Astrocyte (in vitro differentiated cells and primary cell): ENCODE measurements at regions not wholly inside any gene's neighbourhood (a gene's known extent, or its start where the extent isn't known, plus 50 kb on each side); places are given as distances from the start of the nearest gene placed in this dataset.

Experiments
- DNase-seq: peaks from one replicate; pipeline ENCODE4 v3.0.0-alpha.2; 2010; ENCODE audit warnings: low read depth
- FAIRE-seq: peaks from 2 replicates; lab custom pipeline; 2011; peaks lifted over from hg19 to GRCh38; lab: Jason Lieb, UNC
- H2AFZ ChIP-seq: 2 replicates; pipeline ENCODE4 v1.6.0; 2012; ENCODE audit warnings: low read depth, low read length, inconsistent platforms
- H3K27ac ChIP-seq: 2 replicates; pipeline ENCODE4 v1.5.1; 2011; ENCODE audit warnings: low read depth, low read length, inconsistent platforms
- H3K27me3 ChIP-seq: 2 replicates; pipeline ENCODE4 v1.6.0; 2011; ENCODE audit warnings: low read length, inconsistent platforms; ENCODE audit not compliant: insufficient read depth
- H3K36me3 ChIP-seq: 2 replicates; pipeline ENCODE4 v1.5.1; 2011; ENCODE audit warnings: low read length, inconsistent platforms; ENCODE audit not compliant: insufficient read depth
- H3K4me1 ChIP-seq: 2 replicates; pipeline ENCODE4 v1.5.1; 2011; ENCODE audit warnings: low read length, inconsistent platforms; ENCODE audit not compliant: insufficient read depth
- H3K4me2 ChIP-seq: 2 replicates; pipeline ENCODE4 v1.6.0; 2012; ENCODE audit warnings: low read length, inconsistent platforms
- H3K4me3 ChIP-seq: 2 replicates; pipeline ENCODE4 v1.5.1; 2011; ENCODE audit warnings: low read depth, mild to moderate bottlenecking, low read length, inconsistent platforms; ENCODE audit not compliant: insufficient read depth
- H3K79me2 ChIP-seq: 2 replicates; pipeline ENCODE4 v1.6.0; 2012; ENCODE audit warnings: mild to moderate bottlenecking, low read length, inconsistent platforms; ENCODE audit not compliant: insufficient read depth
- H3K9ac ChIP-seq: 2 replicates; pipeline ENCODE4 v1.6.0; 2012; ENCODE audit warnings: mild to moderate bottlenecking, low read length, inconsistent platforms
- H3K9me3 ChIP-seq: 2 replicates; pipeline ENCODE4 v1.5.1; 2012; ENCODE audit warnings: low read depth, mild to moderate bottlenecking, low read length, inconsistent platforms; ENCODE audit not compliant: insufficient read depth
- H4K20me1 ChIP-seq: 2 replicates; pipeline ENCODE4 v1.6.0; 2012; ENCODE audit warnings: low read length, inconsistent platforms; ENCODE audit not compliant: insufficient read depth
- H3K27ac Mint-ChIP-seq: one replicate; pipeline ENCODE4 v1.8.0; 2021; ENCODE audit warnings: mild to moderate bottlenecking, mixed read lengths; ENCODE audit not compliant: unreplicated experiment
- H3K27me3 Mint-ChIP-seq: one replicate; pipeline ENCODE4 v1.8.0; 2021; ENCODE audit warnings: low read depth, mixed read lengths; ENCODE audit not compliant: unreplicated experiment
- H3K36me3 Mint-ChIP-seq: one replicate; pipeline ENCODE4 v1.8.0; 2021; ENCODE audit warnings: low read depth, mixed read lengths; ENCODE audit not compliant: unreplicated experiment
- H3K4me1 Mint-ChIP-seq: one replicate; pipeline ENCODE4 v1.8.0; 2021; ENCODE audit warnings: low read depth, mixed read lengths; ENCODE audit not compliant: unreplicated experiment
- H3K4me3 Mint-ChIP-seq: one replicate; pipeline ENCODE4 v1.8.0; 2021; ENCODE audit warnings: mild to moderate bottlenecking, moderate library complexity, mixed read lengths; ENCODE audit not compliant: unreplicated experiment
- H3K9me3 Mint-ChIP-seq: one replicate; pipeline ENCODE4 v1.8.0; 2021; ENCODE audit warnings: mild to moderate bottlenecking, mixed read lengths; ENCODE audit not compliant: unreplicated experiment
- EZH2 ChIP-seq: IDR thresholded peaks from 2 replicates; pipeline ENCODE4 v1.6.1; 2012; ENCODE audit warnings: mild to moderate bottlenecking, low read length, inconsistent platforms; ENCODE audit not compliant: insufficient read depth
- TF ChIP-seq, protein P1 (sequence below): IDR thresholded peaks from 2 replicates; pipeline ENCODE4 v1.5.1; 2011; ENCODE audit warnings: low read depth, mild to moderate bottlenecking, inconsistent platforms, low read length, moderate library complexity; ENCODE audit not compliant: insufficient read depth

DNA sequence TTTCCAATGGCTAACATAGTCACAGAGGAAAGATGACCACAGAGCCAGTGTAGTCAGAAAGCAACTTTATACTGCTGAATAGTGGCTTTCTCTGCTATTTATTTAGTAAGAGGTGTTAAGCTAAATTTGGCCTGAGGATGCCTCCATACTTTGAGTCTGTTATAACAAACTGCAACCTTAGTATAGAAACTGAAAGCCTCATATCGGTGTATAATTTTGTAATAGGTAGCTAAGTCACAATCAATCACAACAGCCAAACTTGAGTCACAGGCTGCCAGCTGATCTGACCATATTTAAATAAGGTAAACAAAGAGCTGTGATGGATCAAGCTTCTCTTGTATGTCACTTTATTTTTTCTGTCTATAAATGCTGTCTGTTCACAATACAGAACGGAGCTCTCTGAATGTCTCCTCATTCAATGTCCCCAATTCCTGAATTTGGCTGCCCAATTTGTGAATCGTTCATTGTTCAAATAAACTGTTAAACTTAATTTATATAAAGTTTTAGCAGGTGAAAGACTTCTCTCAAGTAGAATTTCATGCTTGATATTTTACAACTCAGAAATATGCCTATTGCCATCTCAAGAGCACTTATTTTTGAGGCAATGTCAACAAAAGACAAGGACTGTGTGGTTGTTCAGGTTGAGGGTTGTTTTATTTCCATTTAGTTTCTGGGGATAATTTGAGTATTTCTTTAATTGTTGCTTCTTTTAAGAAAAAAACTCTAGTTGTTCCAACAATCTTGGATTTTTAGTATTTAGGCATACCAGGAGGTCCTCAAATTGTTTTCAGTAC lies 339.7 kb upstream of the B3GALT2 start:
- Mint-ChIP-seq H3K9me3 (no peaks in the 10 kb centered on the region), H3K27ac (no peak overlapping the region), H3K36me3 (no peaks in the 10 kb centered on the region), H3K4me3 (no peak overlapping the region), H3K27me3 (no peaks in the 10 kb centered on the region), H3K4me1 (no peaks in the 10 kb centered on the region)
- H4K20me1 ChIP-seq: no peaks in the 10 kb centered on the region
- no peak overlapping the region for H3K27ac ChIP-seq
- H3K79me2 ChIP-seq: no peaks in the 10 kb centered on the region
- TF ChIP-seq EZH2: no peak
- TF ChIP-seq, protein P1, sequence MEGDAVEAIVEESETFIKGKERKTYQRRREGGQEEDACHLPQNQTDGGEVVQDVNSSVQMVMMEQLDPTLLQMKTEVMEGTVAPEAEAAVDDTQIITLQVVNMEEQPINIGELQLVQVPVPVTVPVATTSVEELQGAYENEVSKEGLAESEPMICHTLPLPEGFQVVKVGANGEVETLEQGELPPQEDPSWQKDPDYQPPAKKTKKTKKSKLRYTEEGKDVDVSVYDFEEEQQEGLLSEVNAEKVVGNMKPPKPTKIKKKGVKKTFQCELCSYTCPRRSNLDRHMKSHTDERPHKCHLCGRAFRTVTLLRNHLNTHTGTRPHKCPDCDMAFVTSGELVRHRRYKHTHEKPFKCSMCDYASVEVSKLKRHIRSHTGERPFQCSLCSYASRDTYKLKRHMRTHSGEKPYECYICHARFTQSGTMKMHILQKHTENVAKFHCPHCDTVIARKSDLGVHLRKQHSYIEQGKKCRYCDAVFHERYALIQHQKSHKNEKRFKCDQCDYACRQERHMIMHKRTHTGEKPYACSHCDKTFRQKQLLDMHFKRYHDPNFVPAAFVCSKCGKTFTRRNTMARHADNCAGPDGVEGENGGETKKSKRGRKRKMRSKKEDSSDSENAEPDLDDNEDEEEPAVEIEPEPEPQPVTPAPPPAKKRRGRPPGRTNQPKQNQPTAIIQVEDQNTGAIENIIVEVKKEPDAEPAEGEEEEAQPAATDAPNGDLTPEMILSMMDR: no peak
- DNase-seq (no peak), FAIRE-seq (no peak)
- H3K4me2 ChIP-seq: no peak overlapping the region
- H2AFZ ChIP-seq: no peak overlapping the region
- H3K4me3 ChIP-seq: no peak overlapping the region
- no peak overlapping the region for H3K9ac ChIP-seq
- H3K36me3 ChIP-seq: no peaks in the 10 kb centered on the region
- H3K4me1 ChIP-seq: no peaks in the 10 kb centered on the region
- no peaks in the 10 kb centered on the region for H3K9me3 ChIP-seq
- no peaks in the 10 kb centered on the region for H3K27me3 ChIP-seq

DNA sequence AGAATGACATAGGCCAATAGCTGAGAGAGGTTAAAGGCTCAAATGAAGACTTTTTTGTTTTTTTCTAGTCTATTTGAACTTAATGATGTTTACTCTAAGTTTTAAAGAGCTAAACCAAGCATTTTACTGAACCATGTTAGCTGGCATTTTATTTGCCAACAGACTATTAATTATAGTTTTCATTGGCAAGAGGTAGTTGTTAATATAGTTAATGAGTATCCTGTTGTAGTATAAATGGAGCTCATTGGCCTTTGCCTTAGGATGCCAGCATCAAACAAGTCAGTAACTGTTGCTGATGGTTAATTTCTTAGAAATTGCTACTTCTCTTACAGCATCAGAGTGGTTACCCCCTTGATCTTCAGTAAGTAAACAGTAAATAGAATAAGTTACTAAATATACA lies 339.0 kb upstream of the B3GALT2 start:
- H2AFZ ChIP-seq: no peak overlapping the region
- no peak overlapping the region for H3K4me3 ChIP-seq
- TF ChIP-seq EZH2: no peak
- TF ChIP-seq, protein P1: no peak
- Mint-ChIP-seq H3K4me3 (no peak overlapping the region), H3K27me3 (no peaks in the 10 kb centered on the region), H3K9me3 (no peaks in the 10 kb centered on the region), H3K27ac (no peak overlapping the region), H3K4me1 (no peaks in the 10 kb centered on the region), H3K36me3 (no peaks in the 10 kb centered on the region)
- no peak overlapping the region for H3K9ac ChIP-seq
- H3K27me3 ChIP-seq: no peaks in the 10 kb centered on the region
- H3K79me2 ChIP-seq: no peaks in the 10 kb centered on the region
- H3K9me3 ChIP-seq: no peaks in the 10 kb centered on the region
- H3K4me2 ChIP-seq: no peak overlapping the region
- no peaks in the 10 kb centered on the region for H4K20me1 ChIP-seq
- no peaks in the 10 kb centered on the region for H3K36me3 ChIP-seq
- no peaks in the 10 kb centered on the region for H3K4me1 ChIP-seq
- DNase-seq: no peak
- H3K27ac ChIP-seq: no peak overlapping the region
- peak; percentile 29 for FAIRE-seq

DNA sequence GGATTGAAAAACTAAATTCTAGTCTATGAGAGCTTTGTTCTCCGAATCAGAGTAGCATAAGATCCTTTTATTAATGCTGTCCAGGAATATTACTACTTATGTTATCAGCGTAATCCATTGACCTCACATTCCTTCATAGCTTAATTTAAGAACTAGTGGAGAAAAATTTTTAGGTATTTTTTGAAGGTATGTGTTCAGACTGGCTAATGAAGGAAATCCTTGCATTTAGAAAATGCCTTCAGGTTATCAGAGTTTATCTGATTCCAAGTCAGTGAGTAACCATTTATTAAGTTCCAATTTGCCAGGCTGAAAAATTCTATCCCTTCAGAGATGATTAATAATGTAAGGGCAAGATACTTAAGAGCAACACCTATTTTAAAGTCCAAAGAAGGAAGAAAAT lies 338.2 kb upstream of the B3GALT2 start:
- Histone ChIP-seq H3K27ac (no peak overlapping the region), H4K20me1 (no peaks in the 10 kb centered on the region), H3K9me3 (no peaks in the 10 kb centered on the region), H3K36me3 (no peaks in the 10 kb centered on the region), H2AFZ (no peak overlapping the region), H3K9ac (no peak overlapping the region), H3K4me2 (no peak overlapping the region), H3K79me2 (no peaks in the 10 kb centered on the region), H3K4me3 (no peak overlapping the region), H3K4me1 (no peaks in the 10 kb centered on the region), H3K27me3 (no peaks in the 10 kb centered on the region)
- Mint-ChIP-seq H3K27me3 (no peaks in the 10 kb centered on the region), H3K9me3 (no peaks in the 10 kb centered on the region), H3K4me1 (no peaks in the 10 kb centered on the region), H3K36me3 (no peaks in the 10 kb centered on the region), H3K4me3 (no peak overlapping the region), H3K27ac (no peak overlapping the region)
- FAIRE-seq: no peak
- no peak for TF ChIP-seq EZH2
- TF ChIP-seq, protein P1: no peak
- DNase-seq: no peak
